ENCODE measurements at regions not wholly inside any gene's neighbourhood (a gene's known extent, or its start where the extent isn't known, plus 50 kb on each side); places are given as distances from the start of the nearest gene placed in this dataset.

- H3K27ac ChIP-seq (ENCODE audit: low read depth, low read length): no peak overlapping the region
- TF ChIP-seq CTCF (IDR thresholded peaks at IDR 0.05; ENCODE audit: extremely low read depth, low read depth, low read length): no peak
- H3K4me3 ChIP-seq (ENCODE audit: insufficient read depth, low read length): no peak overlapping the region
- H4K20me1 ChIP-seq (ENCODE audit: insufficient read depth, low read length): no peaks in the 10 kb centered on the region
- H3K4me2 ChIP-seq (ENCODE audit: insufficient read depth, low read length): no peak overlapping the region
- H2AFZ ChIP-seq (ENCODE audit: low read length): no peak overlapping the region
- no peaks in the 10 kb centered on the region for H3K79me2 ChIP-seq (ENCODE audit: insufficient read depth, low read length)
- no peak for DNase-seq (ENCODE audit: insufficient read length, low spot score, missing footprints)
- no peaks in the 10 kb centered on the region for H3K27me3 ChIP-seq (ENCODE audit: insufficient read depth, low read length)
- no peaks in the 10 kb centered on the region for H3K9me3 ChIP-seq (ENCODE audit: low read depth, low read length)
- peaks cover 7% of the 10 kb centered on the region for H3K4me1 ChIP-seq (ENCODE audit: insufficient read depth, low read length)
- no peaks in the 10 kb centered on the region for H3K36me3 ChIP-seq (ENCODE audit: insufficient read depth, low read length)
Observed at GRCh38 chr13:31515427-31515826, 223.9 kb upstream of the RXFP2 start.

GRCh38 chr13:31517599-31517998 lies 221.7 kb upstream of the RXFP2 start:
- no peak overlapping the region for H3K4me2 ChIP-seq (ENCODE audit: insufficient read depth, low read length)
- no peak overlapping the region for H2AFZ ChIP-seq (ENCODE audit: low read length)
- H3K27me3 ChIP-seq (ENCODE audit: insufficient read depth, low read length): no peaks in the 10 kb centered on the region
- H3K79me2 ChIP-seq (ENCODE audit: insufficient read depth, low read length): no peaks in the 10 kb centered on the region
- H3K4me1 ChIP-seq (ENCODE audit: insufficient read depth, low read length): peaks cover 17% of the 10 kb centered on the region
- H3K9me3 ChIP-seq (ENCODE audit: low read depth, low read length): no peaks in the 10 kb centered on the region
- TF ChIP-seq CTCF (IDR thresholded peaks at IDR 0.05; ENCODE audit: extremely low read depth, low read depth, low read length): no peak
- no peaks in the 10 kb centered on the region for H3K36me3 ChIP-seq (ENCODE audit: insufficient read depth, low read length)
- DNase-seq (ENCODE audit: insufficient read length, low spot score, missing footprints): no peak
- peak overlapping the region; percentile 30 for H3K27ac ChIP-seq (ENCODE audit: low read depth, low read length)
- H4K20me1 ChIP-seq (ENCODE audit: insufficient read depth, low read length): no peaks in the 10 kb centered on the region
- no peak overlapping the region for H3K4me3 ChIP-seq (ENCODE audit: insufficient read depth, low read length)

GRCh38 chr13:31518645-31519044 lies 220.7 kb upstream of the RXFP2 start:
- H3K4me1 ChIP-seq (ENCODE audit: insufficient read depth, low read length): peaks cover 17% of the 10 kb centered on the region
- H4K20me1 ChIP-seq (ENCODE audit: insufficient read depth, low read length): no peaks in the 10 kb centered on the region
- no peak overlapping the region for H3K4me2 ChIP-seq (ENCODE audit: insufficient read depth, low read length)
- H3K27ac ChIP-seq (ENCODE audit: low read depth, low read length): peak overlapping the region; percentile 46
- no peaks in the 10 kb centered on the region for H3K79me2 ChIP-seq (ENCODE audit: insufficient read depth, low read length)
- no peak for TF ChIP-seq CTCF (IDR thresholded peaks at IDR 0.05; ENCODE audit: extremely low read depth, low read depth, low read length)
- H2AFZ ChIP-seq (ENCODE audit: low read length): peak overlapping the region; percentile 62
- H3K36me3 ChIP-seq (ENCODE audit: insufficient read depth, low read length): no peaks in the 10 kb centered on the region
- no peaks in the 10 kb centered on the region for H3K9me3 ChIP-seq (ENCODE audit: low read depth, low read length)
- H3K27me3 ChIP-seq (ENCODE audit: insufficient read depth, low read length): no peaks in the 10 kb centered on the region
- no peak for DNase-seq (ENCODE audit: insufficient read length, low spot score, missing footprints)
- no peak overlapping the region for H3K4me3 ChIP-seq (ENCODE audit: insufficient read depth, low read length)

- no peak overlapping the region for H3K4me2 ChIP-seq (ENCODE audit: insufficient read depth, low read length)
- H3K9me3 ChIP-seq (ENCODE audit: low read depth, low read length): peaks cover 3% of the 10 kb centered on the region
- H3K4me1 ChIP-seq (ENCODE audit: insufficient read depth, low read length): peaks cover 17% of the 10 kb centered on the region
- no peak overlapping the region for H3K4me3 ChIP-seq (ENCODE audit: insufficient read depth, low read length)
- H4K20me1 ChIP-seq (ENCODE audit: insufficient read depth, low read length): no peaks in the 10 kb centered on the region
- no peak for DNase-seq (ENCODE audit: insufficient read length, low spot score, missing footprints)
- H2AFZ ChIP-seq (ENCODE audit: low read length): peak overlapping the region; percentile 52
- H3K27ac ChIP-seq (ENCODE audit: low read depth, low read length): peak overlapping the region; percentile 30
- no peaks in the 10 kb centered on the region for H3K79me2 ChIP-seq (ENCODE audit: insufficient read depth, low read length)
- H3K36me3 ChIP-seq (ENCODE audit: insufficient read depth, low read length): no peaks in the 10 kb centered on the region
- TF ChIP-seq CTCF (IDR thresholded peaks at IDR 0.05; ENCODE audit: extremely low read depth, low read depth, low read length): no peak
- no peaks in the 10 kb centered on the region for H3K27me3 ChIP-seq (ENCODE audit: insufficient read depth, low read length)
Observed at GRCh38 chr13:31521435-31521834, 217.9 kb upstream of the RXFP2 start.

Data from osteoblast (primary cell).